CD4-positive, alpha-beta T cell (primary cell): ENCODE measurements at regions not wholly inside any gene's neighbourhood (a gene's known extent, or its start where the extent isn't known, plus 50 kb on each side); places are given as distances from the start of the nearest gene placed in this dataset.

ENCODE experiments used
- ATAC-seq: fragments of 200-7000 bp; cut with Tn5 transposase; one replicate; pipeline ENCODE4 v1.10.0; 2022; ENCODE audit warnings: mild to moderate bottlenecking; ENCODE audit not compliant: poor library complexity
- CTCF ChIA-PET: fragments of 350-600 bp; sonication (Branson Sonifier 250); formaldehyde crosslinking; loops from one replicate; lab custom pipeline; 2021; ENCODE audit warnings: antibody characterized with exemption, inconsistent platforms; lab: Charles Lee
- POLR2A ChIA-PET: fragments of 350-600 bp; sonication (Branson Sonifier 250); formaldehyde crosslinking; loops from one replicate; lab custom pipeline; 2021; ENCODE audit warnings: antibody characterized with exemption, inconsistent platforms; lab: Charles Lee
- DNase-seq, 14 experiments: peaks; one replicate each; pipeline ENCODE4 v3.0.0-alpha.2; 2013 to 2020; ENCODE audit warnings: mixed read lengths in 2 of 14
- H3K27ac ChIP-seq, 2 donors: one replicate each; pipeline versions ENCODE4 v1.5.1 to v1.7.0; 2013; ENCODE audit warnings: low read length in 2 of 2, low read depth in 1 of 2, mild to moderate bottlenecking in 1 of 2
- H3K27me3 ChIP-seq, 2 experiments: 1 replicate in 1 of 2; 2 replicates in 1 of 2; pipeline versions ENCODE4 v1.6.1 to v1.7.0; 2013; ENCODE audit warnings: low read length in 2 of 2, control low read depth in 1 of 2, mild to moderate bottlenecking in 1 of 2, moderate library complexity in 1 of 2; ENCODE audit not compliant: insufficient read depth in 2 of 2, control insufficient read depth in 1 of 2
- H3K36me3 ChIP-seq: one replicate; pipeline ENCODE4 v1.6.1; 2013; ENCODE audit warnings: low read length, control low read depth; ENCODE audit not compliant: insufficient read depth
- H3K4me1 ChIP-seq: one replicate; pipeline ENCODE4 v1.6.1; 2013; ENCODE audit warnings: low read length, control low read depth; ENCODE audit not compliant: insufficient read depth
- H3K4me3 ChIP-seq: one replicate; pipeline ENCODE4 v1.5.1; 2013; ENCODE audit warnings: mild to moderate bottlenecking, low read length, moderate library complexity
- H3K9me3 ChIP-seq, 2 experiments: 1 replicate in 1 of 2; 2 replicates in 1 of 2; pipeline versions ENCODE4 v1.6.1 to v1.7.0; 2013; ENCODE audit warnings: low read length in 2 of 2, mild to moderate bottlenecking in 2 of 2, control low read depth in 1 of 2, moderate library complexity in 1 of 2; ENCODE audit not compliant: control insufficient read depth in 1 of 2, insufficient read depth in 1 of 2
- H3K27ac Mint-ChIP-seq: one replicate; pipeline ENCODE4 v1.8.0; 2020; ENCODE audit warnings: mixed read lengths
- H3K27me3 Mint-ChIP-seq: one replicate; pipeline ENCODE4 v1.8.0; 2021; ENCODE audit warnings: mixed read lengths
- H3K36me3 Mint-ChIP-seq: one replicate; pipeline ENCODE4 v1.8.0; 2021; ENCODE audit warnings: low read depth, mixed read lengths
- H3K4me1 Mint-ChIP-seq: one replicate; pipeline ENCODE4 v1.8.0; 2021; ENCODE audit warnings: low read depth, mixed read lengths
- H3K4me3 Mint-ChIP-seq: one replicate; pipeline ENCODE4 v1.8.0; 2020; ENCODE audit warnings: mild to moderate bottlenecking, mixed read lengths
- H3K9me3 Mint-ChIP-seq: one replicate; pipeline ENCODE4 v1.8.0; 2020; ENCODE audit warnings: mixed read lengths
- intact Hi-C, 2 experiments: fragments of 100-400 bp; cut with DNase I in 1 of 2; cut with micrococcal nuclease in 1 of 2; formaldehyde crosslinking; loops; one replicate each; pipeline versions ENCODE4 v1.15.1 to v1.9.0; 2023 to 2025; cut with DNase I, micrococcal nuclease
- TF ChIP-seq, protein P1 (sequence below): fragments of 200-600 bp; IDR thresholded peaks from one replicate; pipeline ENCODE4 v1.8.0; 2022; ENCODE audit warnings: antibody characterized with exemption, mild to moderate bottlenecking

DNA sequence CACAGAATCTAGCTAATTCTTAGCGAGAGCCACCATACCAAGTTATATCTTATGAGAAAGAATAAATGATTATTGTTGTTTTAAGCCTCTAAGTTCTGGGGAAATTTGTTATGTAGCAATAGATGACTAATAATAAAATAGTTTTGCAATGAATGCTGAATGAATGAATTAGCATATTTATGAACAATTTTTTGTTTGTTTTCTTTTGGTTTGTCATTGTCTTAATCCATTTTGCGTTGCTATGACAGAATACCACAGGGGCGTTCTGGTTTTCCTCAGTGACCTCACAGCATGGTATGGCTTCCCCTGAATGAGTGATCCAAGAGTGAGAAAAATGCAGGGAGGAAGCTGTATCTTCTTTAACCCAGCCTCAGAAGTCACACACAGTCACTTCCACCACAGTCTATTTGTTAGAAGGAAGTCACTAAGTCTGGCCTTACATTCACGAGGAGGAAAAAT, 53.8 kb upstream of the HPDL start:
- TF ChIP-seq, protein P1, sequence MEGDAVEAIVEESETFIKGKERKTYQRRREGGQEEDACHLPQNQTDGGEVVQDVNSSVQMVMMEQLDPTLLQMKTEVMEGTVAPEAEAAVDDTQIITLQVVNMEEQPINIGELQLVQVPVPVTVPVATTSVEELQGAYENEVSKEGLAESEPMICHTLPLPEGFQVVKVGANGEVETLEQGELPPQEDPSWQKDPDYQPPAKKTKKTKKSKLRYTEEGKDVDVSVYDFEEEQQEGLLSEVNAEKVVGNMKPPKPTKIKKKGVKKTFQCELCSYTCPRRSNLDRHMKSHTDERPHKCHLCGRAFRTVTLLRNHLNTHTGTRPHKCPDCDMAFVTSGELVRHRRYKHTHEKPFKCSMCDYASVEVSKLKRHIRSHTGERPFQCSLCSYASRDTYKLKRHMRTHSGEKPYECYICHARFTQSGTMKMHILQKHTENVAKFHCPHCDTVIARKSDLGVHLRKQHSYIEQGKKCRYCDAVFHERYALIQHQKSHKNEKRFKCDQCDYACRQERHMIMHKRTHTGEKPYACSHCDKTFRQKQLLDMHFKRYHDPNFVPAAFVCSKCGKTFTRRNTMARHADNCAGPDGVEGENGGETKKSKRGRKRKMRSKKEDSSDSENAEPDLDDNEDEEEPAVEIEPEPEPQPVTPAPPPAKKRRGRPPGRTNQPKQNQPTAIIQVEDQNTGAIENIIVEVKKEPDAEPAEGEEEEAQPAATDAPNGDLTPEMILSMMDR, result no peak
- Mint-ChIP-seq H3K4me1 (no peaks in the 10 kb centered on the region), H3K27me3 (no peaks in the 10 kb centered on the region), H3K36me3 (no peaks in the 10 kb centered on the region), H3K27ac (no peak overlapping the region), H3K9me3 (no peaks in the 10 kb centered on the region), H3K4me3 (no peak overlapping the region)
- Histone ChIP-seq H3K9me3 (no peaks in the 10 kb centered on the region), H3K36me3 (no peaks in the 10 kb centered on the region), H3K4me1 (no peaks in the 10 kb centered on the region), H3K27me3 (no peaks in the 10 kb centered on the region), H3K4me3 (no peak overlapping the region), H3K27ac (no peak overlapping the region)
- CTCF ChIA-PET, result no interaction called here
- ATAC-seq (no peak), DNase-seq (peak in 2 of 14 experiments; percentile 25 to 49)
- POLR2A ChIA-PET, result interaction anchor here (0.5 kb wide), 1 partner anchor 157 kb away, joined by 4 read pairs; no protein-coding TSS in a partner anchor
- intact Hi-C loops, result no loop called here

DNA sequence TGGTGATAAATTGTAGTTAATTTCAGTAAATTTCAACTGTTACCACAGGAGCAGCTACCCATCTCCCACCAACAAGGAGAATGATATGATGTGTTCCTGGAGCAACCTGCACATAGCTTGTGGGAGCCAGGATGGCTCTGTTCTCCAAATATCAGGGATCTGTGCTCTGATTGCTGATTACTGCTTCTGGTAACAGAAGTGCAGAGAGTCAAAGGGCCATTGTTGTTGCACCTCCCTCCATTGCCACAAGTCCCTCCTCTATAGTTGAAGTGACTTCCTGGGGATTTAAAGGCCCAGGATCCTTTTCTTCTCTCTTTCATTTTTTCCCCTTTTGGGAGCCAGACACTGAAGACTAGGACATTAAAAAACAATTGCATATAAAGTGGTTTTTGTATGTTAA, 51.6 kb upstream of the HPDL start:
- intact Hi-C loops, result no loop called here
- H3K36me3 ChIP-seq, result no peaks in the 10 kb centered on the region
- H3K9me3 ChIP-seq, result no peaks in the 10 kb centered on the region
- no peak for DNase-seq
- no peaks in the 10 kb centered on the region for H3K36me3 Mint-ChIP-seq
- H3K27ac ChIP-seq, result no peak overlapping the region
- no peak for ATAC-seq
- H3K9me3 Mint-ChIP-seq, result no peaks in the 10 kb centered on the region
- H3K4me3 Mint-ChIP-seq, result no peak overlapping the region
- TF ChIP-seq, protein P1, result no peak
- no peaks in the 10 kb centered on the region for H3K27me3 ChIP-seq
- no peak overlapping the region for H3K4me3 ChIP-seq
- no peak overlapping the region for H3K27ac Mint-ChIP-seq
- no peaks in the 10 kb centered on the region for H3K4me1 ChIP-seq
- CTCF ChIA-PET, result no interaction called here
- H3K27me3 Mint-ChIP-seq, result no peaks in the 10 kb centered on the region
- POLR2A ChIA-PET, result no interaction called here
- no peaks in the 10 kb centered on the region for H3K4me1 Mint-ChIP-seq
